Esophagus muscularis mucosa (tissue), 3 donors: ENCODE measurements at regions not wholly inside any gene's neighbourhood (a gene's known extent, or its start where the extent isn't known, plus 50 kb on each side); places are given as distances from the start of the nearest gene placed in this dataset.

Experiments
- EP300 ChIP-seq: sonication (generic); formaldehyde crosslinking; IDR thresholded peaks from one replicate; pipeline ENCODE4 v1.6.1; 2017; ENCODE audit warnings: antibody characterized with exemption
- TF ChIP-seq, protein P1 (sequence below), 3 experiments: fragments of 200-600 bp in 2 of 3; fragments of 450-650 bp in 1 of 3; sonication (generic) in 2 of 3; IDR thresholded peaks; one replicate each; pipeline ENCODE4 v1.5.1; 2017 to 2019; ENCODE audit warnings: antibody characterized with exemption in 3 of 3, mild to moderate bottlenecking in 2 of 3, moderate library complexity in 1 of 3

GRCh38 chr7:92967238-92967637, 130.9 kb upstream of the CDK6 start:
- TF ChIP-seq, protein P1, sequence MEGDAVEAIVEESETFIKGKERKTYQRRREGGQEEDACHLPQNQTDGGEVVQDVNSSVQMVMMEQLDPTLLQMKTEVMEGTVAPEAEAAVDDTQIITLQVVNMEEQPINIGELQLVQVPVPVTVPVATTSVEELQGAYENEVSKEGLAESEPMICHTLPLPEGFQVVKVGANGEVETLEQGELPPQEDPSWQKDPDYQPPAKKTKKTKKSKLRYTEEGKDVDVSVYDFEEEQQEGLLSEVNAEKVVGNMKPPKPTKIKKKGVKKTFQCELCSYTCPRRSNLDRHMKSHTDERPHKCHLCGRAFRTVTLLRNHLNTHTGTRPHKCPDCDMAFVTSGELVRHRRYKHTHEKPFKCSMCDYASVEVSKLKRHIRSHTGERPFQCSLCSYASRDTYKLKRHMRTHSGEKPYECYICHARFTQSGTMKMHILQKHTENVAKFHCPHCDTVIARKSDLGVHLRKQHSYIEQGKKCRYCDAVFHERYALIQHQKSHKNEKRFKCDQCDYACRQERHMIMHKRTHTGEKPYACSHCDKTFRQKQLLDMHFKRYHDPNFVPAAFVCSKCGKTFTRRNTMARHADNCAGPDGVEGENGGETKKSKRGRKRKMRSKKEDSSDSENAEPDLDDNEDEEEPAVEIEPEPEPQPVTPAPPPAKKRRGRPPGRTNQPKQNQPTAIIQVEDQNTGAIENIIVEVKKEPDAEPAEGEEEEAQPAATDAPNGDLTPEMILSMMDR (IDR thresholded peaks at IDR 0.05): no peak
- no peak for TF ChIP-seq EP300
